Caco-2 (cell line): ENCODE measurements at regions not wholly inside any gene's neighbourhood (a gene's known extent, or its start where the extent isn't known, plus 50 kb on each side); places are given as distances from the start of the nearest gene placed in this dataset.

Experiments used
- BruUV-seq: library from RNA; stranded (reverse); fragments of 400-500 nt; replicated peaks from 2 replicates; lab custom pipeline; 2021; lab: Mats Ljungman, UMichigan
- CTCF ChIA-PET: fragments of 300-600 bp; sonication (Branson Sonifier 250); formaldehyde crosslinking; loops from one replicate; lab custom pipeline; 2022; ENCODE audit warnings: antibody characterized with exemption; lab: Charles Lee
- POLR2A ChIA-PET: fragments of 300-600 bp; sonication (Branson Sonifier 250); formaldehyde crosslinking; loops from one replicate; lab custom pipeline; 2022; ENCODE audit warnings: antibody characterized with exemption; lab: Charles Lee
- DNase-seq, 2 experiments: peaks; one replicate each; pipeline versions ENCODE4 v3.0.0 to v3.0.0-alpha.2; 2020 to 2022
- H3K27me3 ChIP-seq: replicated peaks from 2 replicates; pipeline ENCODE4 v1.6.0; 2011; ENCODE audit warnings: low read length; ENCODE audit not compliant: control insufficient read depth, insufficient read depth
- H3K36me3 ChIP-seq: 2 replicates; pipeline ENCODE4 v1.5.1; 2011; ENCODE audit warnings: low read length; ENCODE audit not compliant: control insufficient read depth, insufficient read depth
- H3K4me1 ChIP-seq: fragments of 250-450 bp; sonication (Bioruptor Pico); 2 replicates; pipeline ENCODE4 v1.5.1; 2020; ENCODE audit warnings: mild to moderate bottlenecking
- H3K4me3 ChIP-seq: 2 replicates; pipeline ENCODE4 v1.5.1; 2011; ENCODE audit warnings: low read depth, mild to moderate bottlenecking, control low read depth, low read length
- H3K9me3 ChIP-seq: fragments of 250-450 bp; sonication (Bioruptor Pico); 2 replicates; pipeline ENCODE4 v1.5.1; 2020; ENCODE audit warnings: mild to moderate bottlenecking, moderate library complexity
- H3K27ac Mint-ChIP-seq: one replicate; pipeline ENCODE4 v1.8.0; 2022; ENCODE audit warnings: mixed read lengths; ENCODE audit not compliant: unreplicated experiment
- H3K27me3 Mint-ChIP-seq: one replicate; pipeline ENCODE4 v1.8.0; 2022; ENCODE audit warnings: mixed read lengths; ENCODE audit not compliant: insufficient read depth, unreplicated experiment
- H3K36me3 Mint-ChIP-seq: one replicate; pipeline ENCODE4 v1.8.0; 2022; ENCODE audit warnings: mild to moderate bottlenecking, mixed read lengths; ENCODE audit not compliant: insufficient read depth, unreplicated experiment
- H3K4me1 Mint-ChIP-seq: one replicate; pipeline ENCODE4 v1.8.0; 2022; ENCODE audit warnings: low read depth, mixed read lengths; ENCODE audit not compliant: unreplicated experiment
- H3K4me3 Mint-ChIP-seq: one replicate; pipeline ENCODE4 v1.8.0; 2022; ENCODE audit warnings: mild to moderate bottlenecking, moderate library complexity, mixed read lengths; ENCODE audit not compliant: unreplicated experiment
- H3K9me3 Mint-ChIP-seq: one replicate; pipeline ENCODE4 v1.8.0; 2022; ENCODE audit warnings: mixed read lengths; ENCODE audit not compliant: unreplicated experiment
- intact Hi-C: fragments of 100-400 bp; cut with micrococcal nuclease; formaldehyde crosslinking; loops from one replicate; pipeline ENCODE4 v1.10.0; 2022; ENCODE audit not compliant: unreplicated experiment
- TF ChIP-seq, protein P1 (sequence below), 2 experiments: fragments of 200-600 bp in 1 of 2; IDR thresholded peaks; 1 replicate in 1 of 2; 2 replicates in 1 of 2; pipeline versions ENCODE4 v1.5.1 to v1.8.0; 2011 to 2022; ENCODE audit warnings: antibody characterized with exemption in 1 of 2, control low read depth in 1 of 2, inconsistent platforms in 1 of 2, low read depth in 1 of 2, low read length in 1 of 2, mild to moderate bottlenecking in 1 of 2, moderate library complexity in 1 of 2; ENCODE audit not compliant: insufficient read depth in 1 of 2, severe bottlenecking in 1 of 2, unreplicated experiment in 1 of 2

DNA sequence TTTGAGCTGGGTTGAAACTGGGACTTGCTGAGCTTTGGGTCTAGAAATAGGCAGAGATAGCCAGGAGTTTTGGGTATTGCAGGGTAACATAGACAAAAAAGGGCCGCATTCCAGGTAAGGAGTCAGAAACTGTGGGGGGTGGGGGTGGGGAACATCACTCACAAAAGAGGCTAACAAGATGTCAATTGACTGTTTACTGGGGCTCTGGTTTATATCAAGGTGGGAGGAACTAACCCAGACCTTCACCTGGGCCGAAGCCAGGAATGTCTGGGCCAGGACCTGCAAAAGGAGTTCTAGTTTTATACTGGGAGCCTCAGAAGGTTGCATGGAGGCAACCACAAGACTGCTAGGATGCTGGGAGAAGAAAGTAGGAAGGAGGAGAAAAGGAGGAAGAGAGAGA is 154.4 kb downstream of the EMP1 start:
- Histone ChIP-seq H3K4me3 (no peak overlapping the region), H3K27me3 (no peaks in the 10 kb centered on the region), H3K9me3 (no peaks in the 10 kb centered on the region), H3K4me1 (no peaks in the 10 kb centered on the region), H3K36me3 (no peaks in the 10 kb centered on the region)
- no TSS peak for BruUV-seq
- H3K27me3 Mint-ChIP-seq, result peaks cover 10% of the 10 kb centered on the region
- no peaks in the 10 kb centered on the region for H3K36me3 Mint-ChIP-seq
- TF ChIP-seq, protein P1, sequence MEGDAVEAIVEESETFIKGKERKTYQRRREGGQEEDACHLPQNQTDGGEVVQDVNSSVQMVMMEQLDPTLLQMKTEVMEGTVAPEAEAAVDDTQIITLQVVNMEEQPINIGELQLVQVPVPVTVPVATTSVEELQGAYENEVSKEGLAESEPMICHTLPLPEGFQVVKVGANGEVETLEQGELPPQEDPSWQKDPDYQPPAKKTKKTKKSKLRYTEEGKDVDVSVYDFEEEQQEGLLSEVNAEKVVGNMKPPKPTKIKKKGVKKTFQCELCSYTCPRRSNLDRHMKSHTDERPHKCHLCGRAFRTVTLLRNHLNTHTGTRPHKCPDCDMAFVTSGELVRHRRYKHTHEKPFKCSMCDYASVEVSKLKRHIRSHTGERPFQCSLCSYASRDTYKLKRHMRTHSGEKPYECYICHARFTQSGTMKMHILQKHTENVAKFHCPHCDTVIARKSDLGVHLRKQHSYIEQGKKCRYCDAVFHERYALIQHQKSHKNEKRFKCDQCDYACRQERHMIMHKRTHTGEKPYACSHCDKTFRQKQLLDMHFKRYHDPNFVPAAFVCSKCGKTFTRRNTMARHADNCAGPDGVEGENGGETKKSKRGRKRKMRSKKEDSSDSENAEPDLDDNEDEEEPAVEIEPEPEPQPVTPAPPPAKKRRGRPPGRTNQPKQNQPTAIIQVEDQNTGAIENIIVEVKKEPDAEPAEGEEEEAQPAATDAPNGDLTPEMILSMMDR (IDR thresholded peaks at IDR 0.05; ENCODE audit: insufficient read depth in 1 of 2, low read depth in 1 of 2, low read length in 1 of 2, severe bottlenecking in 1 of 2, unreplicated experiment in 1 of 2), result no peak
- H3K27ac Mint-ChIP-seq, result no peak overlapping the region
- intact Hi-C loops, result no loop called here
- POLR2A ChIA-PET, result no interaction called here
- no peak for DNase-seq
- H3K9me3 Mint-ChIP-seq, result no peaks in the 10 kb centered on the region
- H3K4me1 Mint-ChIP-seq, result no peaks in the 10 kb centered on the region
- H3K4me3 Mint-ChIP-seq, result no peak overlapping the region
- CTCF ChIA-PET, result interaction anchor here (0.6 kb wide), 2 partner anchors 78 to 131 kb away, joined by 3 read pairs; no protein-coding TSS in a partner anchor

DNA sequence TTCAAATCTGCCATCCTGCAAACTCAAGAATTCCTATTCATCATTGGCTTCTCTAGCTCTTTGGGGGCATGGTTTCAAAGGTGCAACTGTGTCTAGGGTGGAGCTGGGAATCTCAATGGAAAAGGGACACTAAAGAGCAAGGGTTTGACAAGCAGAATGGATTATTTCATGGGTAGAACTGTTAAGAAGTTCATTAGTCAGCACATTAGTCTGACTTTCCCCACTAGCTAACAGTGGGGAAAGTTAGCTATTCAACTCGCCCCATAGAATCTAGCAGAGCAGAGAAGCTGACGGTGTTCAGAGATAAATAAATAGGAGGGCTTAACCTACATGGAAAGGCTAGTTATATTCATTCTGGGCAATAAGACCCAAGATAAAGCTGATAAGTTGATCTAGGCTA is 153.9 kb downstream of the EMP1 start:
- intact Hi-C loops, result no loop called here
- TF ChIP-seq, protein P1 (IDR thresholded peaks at IDR 0.05; ENCODE audit: insufficient read depth in 1 of 2, low read depth in 1 of 2, low read length in 1 of 2, severe bottlenecking in 1 of 2, unreplicated experiment in 1 of 2), result no peak
- no TSS peak for BruUV-seq
- Mint-ChIP-seq H3K4me1 (no peaks in the 10 kb centered on the region), H3K27ac (no peak overlapping the region), H3K27me3 (peaks cover 10% of the 10 kb centered on the region), H3K4me3 (no peak overlapping the region), H3K36me3 (no peaks in the 10 kb centered on the region), H3K9me3 (no peaks in the 10 kb centered on the region)
- no peaks in the 10 kb centered on the region for H3K9me3 ChIP-seq
- no peaks in the 10 kb centered on the region for H3K36me3 ChIP-seq
- no peak overlapping the region for H3K4me3 ChIP-seq
- H3K4me1 ChIP-seq, result no peaks in the 10 kb centered on the region
- DNase-seq, result no peak
- ChIA-PET CTCF (interaction anchor here (0.6 to 1.7 kb wide), 3 partner anchors 12 to 131 kb away, joined by 3 to 4 read pairs (median 3); no protein-coding TSS in a partner anchor), POLR2A (no interaction called here)
- 0 out of 2 replicates have a peak, but pooled peaks cover 1% of the 10 kb centered on the region for H3K27me3 ChIP-seq

DNA sequence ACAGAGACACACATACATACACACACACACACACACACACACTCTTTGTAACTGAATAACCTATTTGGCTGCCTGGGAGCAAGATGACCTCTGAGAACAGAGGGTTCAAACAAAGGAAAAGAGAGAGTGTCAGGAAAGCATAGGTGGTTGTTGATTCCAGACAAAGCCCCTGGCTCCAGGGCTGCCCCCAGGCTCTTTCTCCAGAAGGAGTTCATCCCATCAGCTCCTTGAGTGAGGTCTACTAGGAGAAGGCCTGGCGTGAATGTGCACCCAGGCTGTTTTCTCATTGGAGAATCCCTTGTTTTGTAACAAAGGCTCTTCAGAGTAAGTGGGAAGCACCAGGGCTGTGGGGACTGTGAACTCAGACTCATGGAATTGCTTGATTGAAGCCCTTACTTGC is 151.9 kb downstream of the EMP1 start:
- H3K27me3 Mint-ChIP-seq, result peaks cover 16% of the 10 kb centered on the region
- no peak for DNase-seq
- 0 out of 2 replicates have a peak, but pooled peaks cover 1% of the 10 kb centered on the region for H3K27me3 ChIP-seq
- ChIA-PET CTCF (interaction anchor here (1.7 kb wide), 1 partner anchor 93 kb away, joined by 4 read pairs; no protein-coding TSS in a partner anchor), POLR2A (no interaction called here)
- H3K36me3 ChIP-seq, result no peaks in the 10 kb centered on the region
- H3K4me1 ChIP-seq, result no peaks in the 10 kb centered on the region
- TF ChIP-seq, protein P1 (IDR thresholded peaks at IDR 0.05; ENCODE audit: insufficient read depth in 1 of 2, low read depth in 1 of 2, low read length in 1 of 2, severe bottlenecking in 1 of 2, unreplicated experiment in 1 of 2), result no peak
- no peaks in the 10 kb centered on the region for H3K4me1 Mint-ChIP-seq
- no peak overlapping the region for H3K4me3 Mint-ChIP-seq
- no peaks in the 10 kb centered on the region for H3K9me3 ChIP-seq
- no peaks in the 10 kb centered on the region for H3K9me3 Mint-ChIP-seq
- H3K36me3 Mint-ChIP-seq, result no peaks in the 10 kb centered on the region
- intact Hi-C loops, result no loop called here
- BruUV-seq, result no TSS peak
- H3K27ac Mint-ChIP-seq, result no peak overlapping the region
- no peak overlapping the region for H3K4me3 ChIP-seq
